Smooth muscle cell (in vitro differentiated cells): ENCODE measurements at regions not wholly inside any gene's neighbourhood (a gene's known extent, or its start where the extent isn't known, plus 50 kb on each side); places are given as distances from the start of the nearest gene placed in this dataset.

Experiments used
- DNase-seq: peaks from one replicate; lab custom pipeline; 2025; ENCODE audit not compliant: unreplicated experiment; lab: John Stamatoyannopoulos, UW
- H2AFZ ChIP-seq: fragments of 200-600 bp; sonication (generic); 2 replicates; pipeline ENCODE4 v1.6.0; 2016; ENCODE audit warnings: antibody characterized with exemption, low read depth, mild to moderate bottlenecking
- H3F3A ChIP-seq: fragments of 200-600 bp; sonication (generic); 2 replicates; pipeline ENCODE4 v1.6.0; 2017; ENCODE audit warnings: antibody characterized with exemption, low read depth
- H3K27ac ChIP-seq: fragments of 200-600 bp; sonication (generic); 2 replicates; pipeline ENCODE4 v1.5.1; 2016; ENCODE audit warnings: low read depth, mild to moderate bottlenecking
- H3K27me3 ChIP-seq: fragments of 200-600 bp; sonication (generic); 2 replicates; pipeline ENCODE4 v1.6.1; 2016; ENCODE audit warnings: low read depth, mild to moderate bottlenecking
- H3K36me3 ChIP-seq: fragments of 200-600 bp; sonication (generic); 2 replicates; pipeline ENCODE4 v1.5.1; 2016; ENCODE audit warnings: low read depth
- H3K4me1 ChIP-seq: fragments of 200-600 bp; sonication (generic); 2 replicates; pipeline ENCODE4 v1.5.1; 2016; ENCODE audit warnings: low read depth
- H3K4me2 ChIP-seq: fragments of 200-600 bp; sonication (generic); 2 replicates; pipeline ENCODE4 v1.6.0; 2016; ENCODE audit warnings: mild to moderate bottlenecking
- H3K4me3 ChIP-seq: fragments of 200-600 bp; sonication (generic); 2 replicates; pipeline ENCODE4 v1.5.1; 2016; ENCODE audit warnings: mild to moderate bottlenecking
- H3K79me2 ChIP-seq: fragments of 200-600 bp; sonication (generic); 2 replicates; pipeline ENCODE4 v1.6.0; 2016; ENCODE audit warnings: low read depth, mild to moderate bottlenecking
- H3K9ac ChIP-seq: fragments of 200-600 bp; sonication (generic); 2 replicates; pipeline ENCODE4 v1.6.0; 2016; ENCODE audit warnings: low read depth
- H3K9me3 ChIP-seq: fragments of 200-600 bp; sonication (generic); replicated peaks from 2 replicates; pipeline ENCODE4 v1.5.1; 2016; ENCODE audit warnings: low read depth
- H4K20me1 ChIP-seq: fragments of 200-600 bp; sonication (generic); 2 replicates; pipeline ENCODE4 v1.6.0; 2016; ENCODE audit warnings: low read depth
- WGBS: methylation state at CpG from one replicate; pipeline ENCODE4 v1.1.7; 2016; ENCODE audit warnings: low lambda C conversion rate; 5-methylcytosine and 5-hydroxymethylcytosine counted together
- TF ChIP-seq, protein P1 (sequence below): fragments of 200-600 bp; sonication (generic); IDR thresholded peaks from 2 replicates; pipeline ENCODE4 v1.5.1; 2017; ENCODE audit warnings: borderline replicate concordance, mild to moderate bottlenecking, antibody characterized with exemption; ENCODE audit not compliant: insufficient read depth, poor library complexity, severe bottlenecking

DNA sequence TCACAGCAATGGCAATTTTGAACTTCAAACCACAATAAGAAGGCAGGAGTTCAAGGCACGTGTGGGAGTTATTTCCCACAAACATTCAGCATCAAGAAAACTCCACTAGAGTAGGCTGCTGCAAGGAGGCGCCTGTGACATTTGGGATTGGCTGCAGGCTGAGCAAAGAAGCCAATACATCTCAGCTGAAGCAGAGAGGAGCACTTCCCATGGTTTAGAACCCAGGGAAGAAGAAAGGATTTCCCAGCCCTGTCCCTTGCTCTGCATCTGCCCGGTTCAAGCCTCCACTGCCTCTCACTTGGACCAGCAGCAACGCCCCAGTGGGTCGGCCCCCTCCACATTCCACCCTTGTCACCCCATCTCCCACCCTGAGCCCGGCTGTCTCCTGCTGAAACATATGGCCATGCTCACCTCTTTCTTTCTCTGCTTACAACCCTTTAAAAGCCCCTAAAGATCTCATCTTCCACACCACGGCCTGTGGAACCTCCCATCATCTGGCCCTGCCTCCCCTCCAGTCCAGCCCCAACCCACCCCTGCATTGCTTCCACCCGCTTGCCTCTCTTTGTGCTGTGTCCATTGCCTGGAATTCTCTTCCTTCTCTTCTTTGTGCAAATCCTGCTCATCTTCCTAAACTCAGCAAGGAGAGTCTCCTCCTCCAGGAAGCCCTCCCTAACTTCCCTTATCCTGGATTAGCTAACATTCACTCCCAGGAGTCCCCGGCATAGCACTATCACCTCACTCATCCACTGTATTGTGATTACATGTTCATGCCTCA lies 128.3 kb downstream of the ANKRD60 start:
- no peaks in the 10 kb centered on the region for H4K20me1 ChIP-seq
- no peak overlapping the region for H3K4me3 ChIP-seq
- H3K79me2 ChIP-seq: no peaks in the 10 kb centered on the region
- H3K27me3 ChIP-seq: peaks cover 10% of the 10 kb centered on the region
- no peaks in the 10 kb centered on the region for H3K36me3 ChIP-seq
- WGBS: 86% methylated on average over 9 of the region's 9 CpGs
- H3K9ac ChIP-seq: no peak overlapping the region
- no peaks in the 10 kb centered on the region for H3K4me1 ChIP-seq
- H3K9me3 ChIP-seq: no peaks in the 10 kb centered on the region
- no peak overlapping the region for H3K27ac ChIP-seq
- no peak overlapping the region for H3K4me2 ChIP-seq
- H2AFZ ChIP-seq: no peak overlapping the region
- TF ChIP-seq, protein P1, sequence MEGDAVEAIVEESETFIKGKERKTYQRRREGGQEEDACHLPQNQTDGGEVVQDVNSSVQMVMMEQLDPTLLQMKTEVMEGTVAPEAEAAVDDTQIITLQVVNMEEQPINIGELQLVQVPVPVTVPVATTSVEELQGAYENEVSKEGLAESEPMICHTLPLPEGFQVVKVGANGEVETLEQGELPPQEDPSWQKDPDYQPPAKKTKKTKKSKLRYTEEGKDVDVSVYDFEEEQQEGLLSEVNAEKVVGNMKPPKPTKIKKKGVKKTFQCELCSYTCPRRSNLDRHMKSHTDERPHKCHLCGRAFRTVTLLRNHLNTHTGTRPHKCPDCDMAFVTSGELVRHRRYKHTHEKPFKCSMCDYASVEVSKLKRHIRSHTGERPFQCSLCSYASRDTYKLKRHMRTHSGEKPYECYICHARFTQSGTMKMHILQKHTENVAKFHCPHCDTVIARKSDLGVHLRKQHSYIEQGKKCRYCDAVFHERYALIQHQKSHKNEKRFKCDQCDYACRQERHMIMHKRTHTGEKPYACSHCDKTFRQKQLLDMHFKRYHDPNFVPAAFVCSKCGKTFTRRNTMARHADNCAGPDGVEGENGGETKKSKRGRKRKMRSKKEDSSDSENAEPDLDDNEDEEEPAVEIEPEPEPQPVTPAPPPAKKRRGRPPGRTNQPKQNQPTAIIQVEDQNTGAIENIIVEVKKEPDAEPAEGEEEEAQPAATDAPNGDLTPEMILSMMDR: no peak
- H3F3A ChIP-seq: no peaks in the 10 kb centered on the region
- DNase-seq: no peak

DNA sequence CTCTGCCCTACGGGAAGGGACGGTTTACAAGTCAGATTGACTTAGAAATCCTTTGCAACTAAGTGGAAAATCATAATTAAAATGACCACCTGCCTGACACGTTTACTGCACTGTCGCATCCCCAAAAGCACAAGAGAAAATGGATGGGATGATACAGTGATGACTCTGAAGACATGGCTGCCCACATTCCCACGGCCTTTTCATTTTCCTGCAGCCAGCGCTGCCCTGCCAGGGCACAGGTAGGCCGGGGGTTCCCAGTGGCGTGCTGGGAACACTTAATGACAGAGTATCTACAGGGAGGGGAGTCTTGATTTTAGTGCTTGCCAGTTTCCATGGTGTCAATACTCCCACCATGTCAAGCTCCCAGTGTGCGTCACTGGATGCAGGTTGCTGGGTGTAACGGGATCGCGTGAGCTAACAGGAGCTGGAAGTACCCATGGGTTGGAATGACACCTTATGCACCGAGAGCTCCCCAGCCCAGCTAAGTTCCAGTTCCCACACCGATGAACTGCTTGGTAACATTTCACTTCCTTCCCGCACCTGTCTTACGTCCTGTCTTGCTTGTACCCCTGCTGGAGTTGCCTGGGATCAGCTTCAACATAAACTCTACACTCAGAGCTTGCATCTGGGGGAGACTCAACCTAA lies 129.0 kb downstream of the ANKRD60 start:
- Histone ChIP-seq H3F3A (no peaks in the 10 kb centered on the region), H3K4me3 (no peak overlapping the region), H3K9ac (no peak overlapping the region), H3K4me2 (no peak overlapping the region), H3K36me3 (no peaks in the 10 kb centered on the region), H3K27ac (no peak overlapping the region), H4K20me1 (no peaks in the 10 kb centered on the region), H3K4me1 (no peaks in the 10 kb centered on the region), H3K79me2 (no peaks in the 10 kb centered on the region), H2AFZ (no peak overlapping the region), H3K9me3 (no peaks in the 10 kb centered on the region), H3K27me3 (peaks cover 10% of the 10 kb centered on the region)
- 93% methylated on average over 16 of the region's 16 CpGs for WGBS
- DNase-seq: no peak
- TF ChIP-seq, protein P1: no peak

DNA sequence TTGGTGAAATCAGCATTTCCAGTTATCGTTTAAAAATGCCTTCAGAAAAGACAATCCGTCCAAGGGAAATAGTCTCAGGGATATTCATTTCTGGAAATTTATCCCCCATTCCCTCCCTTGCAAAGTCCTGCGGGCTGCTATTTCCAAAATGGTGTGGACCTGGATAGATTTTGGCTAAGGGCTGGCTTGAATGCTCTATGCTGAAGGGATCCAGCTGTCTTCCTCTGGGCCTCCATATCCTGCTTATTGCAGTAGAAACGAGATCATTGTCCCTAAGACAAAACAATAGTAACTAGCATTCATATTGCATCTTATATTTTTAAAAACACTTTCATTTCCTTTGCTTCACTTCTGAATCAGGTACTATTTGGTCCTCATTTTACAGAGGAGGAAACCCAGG lies 129.9 kb downstream of the ANKRD60 start:
- no peak for DNase-seq
- Histone ChIP-seq H2AFZ (no peak overlapping the region), H3K4me2 (no peak overlapping the region), H3K9me3 (no peaks in the 10 kb centered on the region), H3K4me3 (no peak overlapping the region), H4K20me1 (no peaks in the 10 kb centered on the region), H3K4me1 (no peaks in the 10 kb centered on the region), H3K9ac (no peak overlapping the region), H3F3A (no peaks in the 10 kb centered on the region), H3K36me3 (no peaks in the 10 kb centered on the region), H3K79me2 (no peaks in the 10 kb centered on the region), H3K27ac (no peak overlapping the region), H3K27me3 (peaks cover 10% of the 10 kb centered on the region)
- WGBS: 87% methylated on average over 4 of the region's 4 CpGs
- TF ChIP-seq, protein P1: no peak
